K562 (cell line): ENCODE measurements at regions not wholly inside any gene's neighbourhood (a gene's known extent, or its start where the extent isn't known, plus 50 kb on each side); places are given as distances from the start of the nearest gene placed in this dataset.

ENCODE experiments used
- CBX3 ChIP-seq, 2 experiments: IDR thresholded peaks; 1 replicate in 1 of 2; 2 replicates in 1 of 2; pipeline ENCODE4 v1.6.1; 2012; ENCODE audit warnings: inconsistent platforms in 2 of 2, low read length in 2 of 2, borderline replicate concordance in 1 of 2, control low read depth in 1 of 2
- EHMT2 ChIP-seq: fragments of 450-650 bp; IDR thresholded peaks from 2 replicates; pipeline ENCODE4 v1.6.1; 2018; ENCODE audit warnings: antibody characterized with exemption
- SAFB ChIP-seq: fragments of 200-400 bp; formaldehyde crosslinking; IDR thresholded peaks from 2 replicates; pipeline ENCODE4 v1.6.1; 2017; ENCODE audit warnings: low read depth, low read length, borderline replicate concordance
- SMARCE1 ChIP-seq: fragments of 450-650 bp; IDR thresholded peaks from 2 replicates; pipeline ENCODE4 v1.7.1; 2016; ENCODE audit warnings: mild to moderate bottlenecking
- SNRNP70 ChIP-seq: fragments of 200-400 bp; formaldehyde crosslinking; optimal IDR thresholded peaks from 2 replicates; pipeline ENCODE3; 2017; ENCODE audit warnings: low read depth, low read length
- TF ChIP-seq, protein P1 (sequence below): fragments of 450-650 bp; IDR thresholded peaks from 2 replicates; pipeline ENCODE4 v1.6.1; 2017; ENCODE audit warnings: antibody characterized with exemption, mild to moderate bottlenecking
- TF ChIP-seq, protein P2 (sequence below): sonication (generic); formaldehyde crosslinking; IDR thresholded peaks from 2 replicates; pipeline ENCODE4 v1.8.0; 2022; ENCODE audit warnings: mild to moderate bottlenecking, missing genetic modification reagents

DNA sequence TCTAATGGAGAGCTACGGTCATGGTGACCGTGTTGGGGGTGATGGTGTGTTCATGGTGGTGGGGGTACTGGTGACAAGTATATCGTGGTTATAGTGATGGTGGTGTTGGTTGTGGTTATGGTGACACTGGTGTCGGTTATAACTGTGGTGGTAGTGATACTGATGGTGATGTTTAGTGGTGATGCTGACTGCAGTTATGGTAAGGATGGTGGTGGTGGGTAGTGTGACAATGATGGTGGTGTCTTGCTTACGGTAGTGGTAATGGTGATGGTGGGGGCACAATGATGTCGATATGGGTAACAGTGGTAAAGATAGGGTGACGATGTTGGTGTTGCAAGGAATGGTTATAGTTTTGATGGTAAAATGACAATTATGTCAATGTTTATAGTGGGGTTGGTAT is 98.9 kb upstream of the SLC2A1 start (continued):
- TF ChIP-seq, protein P1, sequence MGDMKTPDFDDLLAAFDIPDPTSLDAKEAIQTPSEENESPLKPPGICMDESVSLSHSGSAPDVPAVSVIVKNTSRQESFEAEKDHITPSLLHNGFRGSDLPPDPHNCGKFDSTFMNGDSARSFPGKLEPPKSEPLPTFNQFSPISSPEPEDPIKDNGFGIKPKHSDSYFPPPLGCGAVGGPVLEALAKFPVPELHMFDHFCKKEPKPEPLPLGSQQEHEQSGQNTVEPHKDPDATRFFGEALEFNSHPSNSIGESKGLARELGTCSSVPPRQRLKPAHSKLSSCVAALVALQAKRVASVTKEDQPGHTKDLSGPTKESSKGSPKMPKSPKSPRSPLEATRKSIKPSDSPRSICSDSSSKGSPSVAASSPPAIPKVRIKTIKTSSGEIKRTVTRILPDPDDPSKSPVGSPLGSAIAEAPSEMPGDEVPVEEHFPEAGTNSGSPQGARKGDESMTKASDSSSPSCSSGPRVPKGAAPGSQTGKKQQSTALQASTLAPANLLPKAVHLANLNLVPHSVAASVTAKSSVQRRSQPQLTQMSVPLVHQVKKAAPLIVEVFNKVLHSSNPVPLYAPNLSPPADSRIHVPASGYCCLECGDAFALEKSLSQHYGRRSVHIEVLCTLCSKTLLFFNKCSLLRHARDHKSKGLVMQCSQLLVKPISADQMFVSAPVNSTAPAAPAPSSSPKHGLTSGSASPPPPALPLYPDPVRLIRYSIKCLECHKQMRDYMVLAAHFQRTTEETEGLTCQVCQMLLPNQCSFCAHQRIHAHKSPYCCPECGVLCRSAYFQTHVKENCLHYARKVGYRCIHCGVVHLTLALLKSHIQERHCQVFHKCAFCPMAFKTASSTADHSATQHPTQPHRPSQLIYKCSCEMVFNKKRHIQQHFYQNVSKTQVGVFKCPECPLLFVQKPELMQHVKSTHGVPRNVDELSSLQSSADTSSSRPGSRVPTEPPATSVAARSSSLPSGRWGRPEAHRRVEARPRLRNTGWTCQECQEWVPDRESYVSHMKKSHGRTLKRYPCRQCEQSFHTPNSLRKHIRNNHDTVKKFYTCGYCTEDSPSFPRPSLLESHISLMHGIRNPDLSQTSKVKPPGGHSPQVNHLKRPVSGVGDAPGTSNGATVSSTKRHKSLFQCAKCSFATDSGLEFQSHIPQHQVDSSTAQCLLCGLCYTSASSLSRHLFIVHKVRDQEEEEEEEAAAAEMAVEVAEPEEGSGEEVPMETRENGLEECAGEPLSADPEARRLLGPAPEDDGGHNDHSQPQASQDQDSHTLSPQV: no peak
- TF ChIP-seq SNRNP70 (no peak), SMARCE1 (no peak), EHMT2 (peak; percentile 61; the same call in 1 of the 2 replicates), SAFB (no peak), CBX3 (IDR thresholded peaks at IDR 0.05; ENCODE audit: borderline replicate concordance in 1 of 2, low read length in 2 of 2) (no peak)
- TF ChIP-seq, protein P2, sequence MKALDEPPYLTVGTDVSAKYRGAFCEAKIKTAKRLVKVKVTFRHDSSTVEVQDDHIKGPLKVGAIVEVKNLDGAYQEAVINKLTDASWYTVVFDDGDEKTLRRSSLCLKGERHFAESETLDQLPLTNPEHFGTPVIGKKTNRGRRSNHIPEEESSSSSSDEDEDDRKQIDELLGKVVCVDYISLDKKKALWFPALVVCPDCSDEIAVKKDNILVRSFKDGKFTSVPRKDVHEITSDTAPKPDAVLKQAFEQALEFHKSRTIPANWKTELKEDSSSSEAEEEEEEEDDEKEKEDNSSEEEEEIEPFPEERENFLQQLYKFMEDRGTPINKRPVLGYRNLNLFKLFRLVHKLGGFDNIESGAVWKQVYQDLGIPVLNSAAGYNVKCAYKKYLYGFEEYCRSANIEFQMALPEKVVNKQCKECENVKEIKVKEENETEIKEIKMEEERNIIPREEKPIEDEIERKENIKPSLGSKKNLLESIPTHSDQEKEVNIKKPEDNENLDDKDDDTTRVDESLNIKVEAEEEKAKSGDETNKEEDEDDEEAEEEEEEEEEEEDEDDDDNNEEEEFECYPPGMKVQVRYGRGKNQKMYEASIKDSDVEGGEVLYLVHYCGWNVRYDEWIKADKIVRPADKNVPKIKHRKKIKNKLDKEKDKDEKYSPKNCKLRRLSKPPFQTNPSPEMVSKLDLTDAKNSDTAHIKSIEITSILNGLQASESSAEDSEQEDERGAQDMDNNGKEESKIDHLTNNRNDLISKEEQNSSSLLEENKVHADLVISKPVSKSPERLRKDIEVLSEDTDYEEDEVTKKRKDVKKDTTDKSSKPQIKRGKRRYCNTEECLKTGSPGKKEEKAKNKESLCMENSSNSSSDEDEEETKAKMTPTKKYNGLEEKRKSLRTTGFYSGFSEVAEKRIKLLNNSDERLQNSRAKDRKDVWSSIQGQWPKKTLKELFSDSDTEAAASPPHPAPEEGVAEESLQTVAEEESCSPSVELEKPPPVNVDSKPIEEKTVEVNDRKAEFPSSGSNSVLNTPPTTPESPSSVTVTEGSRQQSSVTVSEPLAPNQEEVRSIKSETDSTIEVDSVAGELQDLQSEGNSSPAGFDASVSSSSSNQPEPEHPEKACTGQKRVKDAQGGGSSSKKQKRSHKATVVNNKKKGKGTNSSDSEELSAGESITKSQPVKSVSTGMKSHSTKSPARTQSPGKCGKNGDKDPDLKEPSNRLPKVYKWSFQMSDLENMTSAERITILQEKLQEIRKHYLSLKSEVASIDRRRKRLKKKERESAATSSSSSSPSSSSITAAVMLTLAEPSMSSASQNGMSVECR: no peak
